Kidney (tissue), 13 donors: ENCODE measurements at regions not wholly inside any gene's neighbourhood (a gene's known extent, or its start where the extent isn't known, plus 50 kb on each side); places are given as distances from the start of the nearest gene placed in this dataset.

ENCODE experiments used
- DNase-seq, 5 donors: peaks; one replicate each; pipeline ENCODE4 v3.0.0-alpha.2; 2013 to 2020
- FAIRE-seq: peaks from 2 replicates; lab custom pipeline; 2012; peaks lifted over from hg19 to GRCh38; lab: Jason Lieb, UNC
- H3K27ac ChIP-seq, 2 donors: one replicate each; pipeline ENCODE4 v1.7.0; 2013; ENCODE audit warnings: low read depth in 2 of 2, low read length in 2 of 2, inconsistent platforms in 1 of 2
- H3K27me3 ChIP-seq: one replicate; pipeline ENCODE4 v1.7.1; 2013; ENCODE audit warnings: low read length, inconsistent platforms; ENCODE audit not compliant: control insufficient read depth, insufficient read depth
- H3K36me3 ChIP-seq, 3 donors: one replicate each; pipeline versions ENCODE4 v1.7.0 to v1.7.1; 2013; ENCODE audit warnings: low read length in 3 of 3, control low read depth in 1 of 3, inconsistent platforms in 1 of 3; ENCODE audit not compliant: insufficient read depth in 3 of 3, control insufficient read depth in 2 of 3
- H3K4me1 ChIP-seq, 3 donors: one replicate each; pipeline versions ENCODE4 v1.7.0 to v1.7.1; 2013; ENCODE audit warnings: low read length in 3 of 3, inconsistent platforms in 1 of 3, low read depth in 1 of 3; ENCODE audit not compliant: control insufficient read depth in 2 of 3, insufficient read depth in 2 of 3
- H3K4me3 ChIP-seq, 3 donors: one replicate each; pipeline versions ENCODE4 v1.7.0 to v1.8.1; 2013; ENCODE audit warnings: low read length in 3 of 3, control low read depth in 1 of 3, inconsistent platforms in 1 of 3
- H3K9ac ChIP-seq, 3 donors: one replicate each; pipeline versions ENCODE4 v1.7.0 to v1.7.1; 2013; ENCODE audit warnings: low read length in 3 of 3, control low read depth in 1 of 3, inconsistent platforms in 1 of 3
- H3K9me3 ChIP-seq, 3 donors: one replicate each; pipeline versions ENCODE4 v1.7.0 to v1.7.1; 2013; ENCODE audit warnings: low read length in 3 of 3, control low read depth in 1 of 3, inconsistent platforms in 1 of 3; ENCODE audit not compliant: control insufficient read depth in 2 of 3, insufficient read depth in 1 of 3
- intact Hi-C: fragments of 100-400 bp; cut with DNase I; formaldehyde crosslinking; loops from one replicate; pipeline ENCODE4 v1.11.1; 2022
- TF ChIP-seq, protein P1 (sequence below): IDR thresholded peaks from 3 replicates; pipeline ENCODE4 v1.5.1; 2012; ENCODE audit warnings: mild to moderate bottlenecking, moderate library complexity, borderline replicate concordance; ENCODE audit not compliant: insufficient read depth; ENCODE audit errors: extremely low read depth
- donor health status: control.
- donor health status: control.
- donor health status: control.
- donor health status: control.
- donor health status: control.
- donor health status: DM: yes; HTN: yes; CAD: no.
- donor health status: Normal renal cell carcinoma (clear cell type).

DNA sequence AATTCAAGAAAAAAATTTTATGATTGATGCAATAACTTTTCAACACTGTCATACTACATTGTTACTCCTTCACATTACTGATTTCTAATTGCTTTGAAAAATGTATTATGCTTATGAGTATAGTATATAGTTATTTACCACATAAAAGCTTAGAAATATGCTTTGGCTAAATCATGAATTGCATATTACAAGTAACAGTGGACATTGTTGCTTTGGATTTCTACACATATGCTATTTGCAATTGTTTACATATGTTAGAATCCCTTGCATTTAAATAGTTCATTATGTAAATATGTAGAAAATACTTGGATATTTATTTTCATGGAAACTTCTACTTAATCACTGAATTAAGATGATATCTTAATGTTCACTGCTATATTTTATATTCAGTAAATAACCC is 577.5 kb downstream of the QKI start:
- TF ChIP-seq, protein P1, sequence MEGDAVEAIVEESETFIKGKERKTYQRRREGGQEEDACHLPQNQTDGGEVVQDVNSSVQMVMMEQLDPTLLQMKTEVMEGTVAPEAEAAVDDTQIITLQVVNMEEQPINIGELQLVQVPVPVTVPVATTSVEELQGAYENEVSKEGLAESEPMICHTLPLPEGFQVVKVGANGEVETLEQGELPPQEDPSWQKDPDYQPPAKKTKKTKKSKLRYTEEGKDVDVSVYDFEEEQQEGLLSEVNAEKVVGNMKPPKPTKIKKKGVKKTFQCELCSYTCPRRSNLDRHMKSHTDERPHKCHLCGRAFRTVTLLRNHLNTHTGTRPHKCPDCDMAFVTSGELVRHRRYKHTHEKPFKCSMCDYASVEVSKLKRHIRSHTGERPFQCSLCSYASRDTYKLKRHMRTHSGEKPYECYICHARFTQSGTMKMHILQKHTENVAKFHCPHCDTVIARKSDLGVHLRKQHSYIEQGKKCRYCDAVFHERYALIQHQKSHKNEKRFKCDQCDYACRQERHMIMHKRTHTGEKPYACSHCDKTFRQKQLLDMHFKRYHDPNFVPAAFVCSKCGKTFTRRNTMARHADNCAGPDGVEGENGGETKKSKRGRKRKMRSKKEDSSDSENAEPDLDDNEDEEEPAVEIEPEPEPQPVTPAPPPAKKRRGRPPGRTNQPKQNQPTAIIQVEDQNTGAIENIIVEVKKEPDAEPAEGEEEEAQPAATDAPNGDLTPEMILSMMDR = no peak
- FAIRE-seq = no peak
- Histone ChIP-seq H3K4me1 (no peaks in the 10 kb centered on the region), H3K27me3 (no peaks in the 10 kb centered on the region), H3K36me3 (no peaks in the 10 kb centered on the region), H3K27ac (no peak overlapping the region), H3K9me3 (no peaks in the 10 kb centered on the region), H3K4me3 (no peak overlapping the region), H3K9ac (no peak overlapping the region)
- no peak for DNase-seq
- intact Hi-C loops = no loop called here

DNA sequence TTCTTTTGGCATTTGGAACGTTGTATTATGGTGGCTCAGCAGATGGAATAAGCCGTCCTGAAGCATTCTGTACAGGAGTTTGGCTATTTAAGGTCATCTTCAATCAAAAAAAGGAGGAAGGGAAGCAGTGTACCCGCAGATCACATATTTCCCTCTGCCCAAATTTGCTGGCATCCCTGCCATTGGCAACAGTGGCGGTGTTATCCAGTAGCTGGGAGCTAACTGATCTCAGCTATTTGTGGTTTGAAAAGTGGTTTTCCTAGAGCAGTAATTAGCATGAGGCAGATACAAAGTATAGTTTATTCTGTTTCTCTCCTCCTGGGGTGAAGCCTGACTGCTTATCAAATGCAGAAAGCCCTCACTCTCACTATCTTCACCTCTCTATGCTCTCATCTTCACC is 576.8 kb downstream of the QKI start:
- Histone ChIP-seq H3K27me3 (no peaks in the 10 kb centered on the region), H3K36me3 (no peaks in the 10 kb centered on the region), H3K4me3 (no peak overlapping the region), H3K9ac (no peak overlapping the region), H3K9me3 (no peaks in the 10 kb centered on the region), H3K27ac (no peak overlapping the region), H3K4me1 (no peaks in the 10 kb centered on the region)
- no peak for FAIRE-seq
- intact Hi-C loops = no loop called here
- TF ChIP-seq, protein P1 = no peak
- DNase-seq = no peak

DNA sequence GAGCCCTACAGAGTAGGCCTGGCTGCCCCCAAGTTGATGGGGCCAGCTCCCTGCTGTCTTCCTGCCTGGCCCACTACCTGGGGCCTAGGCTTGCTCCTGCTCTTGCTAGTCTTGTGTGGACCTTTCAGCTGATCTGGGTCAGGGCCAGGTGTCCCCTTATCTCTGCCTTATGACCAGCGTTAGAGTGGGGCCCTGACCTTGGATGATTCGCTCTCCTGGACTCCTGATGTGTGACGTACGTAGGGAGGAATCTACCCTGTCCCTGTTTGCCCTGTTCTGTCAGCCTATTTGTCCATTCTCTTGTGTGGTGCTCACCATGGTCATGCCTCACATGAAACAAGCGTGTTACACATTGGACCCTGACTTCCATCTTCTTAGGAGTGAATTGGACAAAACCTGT is 571.8 kb downstream of the QKI start:
- intact Hi-C loops = no loop called here
- no peaks in the 10 kb centered on the region for H3K4me1 ChIP-seq
- TF ChIP-seq, protein P1 = no peak
- H3K9ac ChIP-seq = no peak overlapping the region
- H3K4me3 ChIP-seq = no peak overlapping the region
- no peaks in the 10 kb centered on the region for H3K9me3 ChIP-seq
- FAIRE-seq = no peak
- H3K36me3 ChIP-seq = no peaks in the 10 kb centered on the region
- H3K27me3 ChIP-seq = no peaks in the 10 kb centered on the region
- no peak for DNase-seq
- no peak overlapping the region for H3K27ac ChIP-seq

DNA sequence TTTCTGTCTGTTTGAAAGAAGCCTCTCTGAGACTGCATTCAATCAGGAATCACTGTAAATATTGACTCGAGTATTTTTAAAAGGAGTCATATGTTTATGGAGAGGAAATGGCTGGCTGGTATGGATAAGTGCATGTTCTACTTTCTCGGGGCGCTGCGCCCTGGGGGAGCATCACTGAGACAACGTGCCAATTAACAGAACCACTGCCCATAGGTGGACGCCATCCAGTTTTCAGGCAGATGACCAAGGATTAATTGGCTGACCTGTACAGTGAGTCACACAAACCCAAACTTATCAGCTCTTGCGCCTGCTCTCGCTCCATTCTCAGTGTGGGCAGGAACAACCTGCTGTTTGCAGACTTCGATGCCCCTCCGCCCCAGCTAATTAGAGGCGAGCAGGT is 571.2 kb downstream of the QKI start:
- Histone ChIP-seq H3K36me3 (no peaks in the 10 kb centered on the region), H3K27me3 (no peaks in the 10 kb centered on the region), H3K9ac (no peak overlapping the region), H3K27ac (no peak overlapping the region), H3K9me3 (no peaks in the 10 kb centered on the region), H3K4me1 (no peaks in the 10 kb centered on the region), H3K4me3 (no peak overlapping the region)
- TF ChIP-seq, protein P1 = no peak
- FAIRE-seq = no peak
- no peak for DNase-seq
- intact Hi-C loops = no loop called here
